Panc1 (cell line): ENCODE measurements at regions not wholly inside any gene's neighbourhood (a gene's known extent, or its start where the extent isn't known, plus 50 kb on each side); places are given as distances from the start of the nearest gene placed in this dataset.

ENCODE experiments used
- ATAC-seq: fragments of 200-7000 bp; cut with Tn5 transposase; 2 replicates; pipeline ENCODE4 v1.9.1; 2020; ENCODE audit warnings: mild to moderate bottlenecking, moderate library complexity
- BruUV-seq: library from RNA; stranded (reverse); fragments of 400-500 nt; replicated peaks from 2 replicates; lab custom pipeline; 2021; lab: Mats Ljungman, UMichigan
- CTCF ChIA-PET: fragments of 300-600 bp; sonication (Branson Sonifier 250); formaldehyde crosslinking; loops from one replicate; lab custom pipeline; 2022; ENCODE audit warnings: antibody characterized with exemption; lab: Charles Lee
- POLR2A ChIA-PET: fragments of 300-600 bp; sonication (Branson Sonifier 250); formaldehyde crosslinking; loops from one replicate; lab custom pipeline; 2022; ENCODE audit warnings: antibody characterized with exemption; lab: Charles Lee
- DNase-seq: peaks from one replicate; pipeline ENCODE4 v3.0.0-alpha.2; 2010; ENCODE audit warnings: low read depth, low spot score
- H3K27ac ChIP-seq: 2 replicates; pipeline ENCODE4 v1.5.1; 2011; ENCODE audit warnings: mild to moderate bottlenecking, low read length, inconsistent platforms
- H3K27me3 ChIP-seq: fragments of 200-500 bp; sonication (Bioruptor generic); 2 replicates; pipeline ENCODE4 v1.6.0; 2014; ENCODE audit warnings: low read length, inconsistent platforms; ENCODE audit not compliant: control insufficient read depth, insufficient read depth
- H3K36me3 ChIP-seq: fragments of 200-500 bp; sonication (Bioruptor generic); 2 replicates; pipeline ENCODE4 v1.5.1; 2014; ENCODE audit warnings: inconsistent platforms, mild to moderate bottlenecking, low read length, moderate library complexity; ENCODE audit not compliant: control insufficient read depth, insufficient read depth
- H3K4me1 ChIP-seq: 2 replicates; pipeline ENCODE4 v1.5.1; 2011; ENCODE audit warnings: inconsistent platforms, mild to moderate bottlenecking, low read length, moderate library complexity; ENCODE audit not compliant: control insufficient read depth, insufficient read depth
- H3K4me3 ChIP-seq, 2 experiments: 2 replicates each; pipeline ENCODE4 v1.5.1; 2011 to 2012; ENCODE audit warnings: low read depth in 2 of 2, low read length in 2 of 2, mild to moderate bottlenecking in 2 of 2, inconsistent platforms in 1 of 2, moderate library complexity in 1 of 2
- H3K9me3 ChIP-seq: fragments of 200-500 bp; sonication (Bioruptor generic); 2 replicates; pipeline ENCODE4 v1.5.1; 2014; ENCODE audit warnings: low read depth, mild to moderate bottlenecking, inconsistent platforms, low read length, moderate library complexity; ENCODE audit not compliant: control insufficient read depth, insufficient read depth
- POLR2AphosphoS5 ChIP-seq: IDR thresholded peaks from 2 replicates; pipeline ENCODE4 v1.6.1; 2012; ENCODE audit warnings: mild to moderate bottlenecking, low read depth, low read length, moderate library complexity
- SIN3A ChIP-seq: IDR thresholded peaks from 2 replicates; pipeline ENCODE4 v1.6.1; 2012; ENCODE audit warnings: low read depth, mild to moderate bottlenecking, low read length, moderate library complexity, borderline replicate concordance; ENCODE audit not compliant: insufficient read depth
- TCF7L2 ChIP-seq: IDR thresholded peaks from 2 replicates; pipeline ENCODE4 v1.6.1; 2011; ENCODE audit warnings: mild to moderate bottlenecking, low read depth, low read length, inconsistent platforms
- in situ Hi-C: cut with HindIII; loops from 2 replicates; pipeline ENCODE4 v1.10.0; 2016; ENCODE audit warnings: low sequenced_read_pairs, low pct_unique_long_range_greater_than_20kb
- intact Hi-C: fragments of 100-400 bp; cut with micrococcal nuclease; formaldehyde crosslinking; loops from one replicate; pipeline ENCODE4 v1.10.0; 2022; ENCODE audit not compliant: unreplicated experiment
- TF ChIP-seq, protein P1 (sequence below): fragments of 450-650 bp; IDR thresholded peaks from 2 replicates; pipeline ENCODE4 v1.5.1; 2017; ENCODE audit warnings: mild to moderate bottlenecking
- TF ChIP-seq, protein P2 (sequence below), 2 experiments: IDR thresholded peaks; 2 replicates each; pipeline ENCODE4 v1.6.1; 2011 to 2012; ENCODE audit warnings: low read depth in 2 of 2, control low read depth in 1 of 2, low read length in 1 of 2, mild to moderate bottlenecking in 1 of 2, moderate library complexity in 1 of 2; ENCODE audit not compliant: insufficient read depth in 1 of 2

DNA sequence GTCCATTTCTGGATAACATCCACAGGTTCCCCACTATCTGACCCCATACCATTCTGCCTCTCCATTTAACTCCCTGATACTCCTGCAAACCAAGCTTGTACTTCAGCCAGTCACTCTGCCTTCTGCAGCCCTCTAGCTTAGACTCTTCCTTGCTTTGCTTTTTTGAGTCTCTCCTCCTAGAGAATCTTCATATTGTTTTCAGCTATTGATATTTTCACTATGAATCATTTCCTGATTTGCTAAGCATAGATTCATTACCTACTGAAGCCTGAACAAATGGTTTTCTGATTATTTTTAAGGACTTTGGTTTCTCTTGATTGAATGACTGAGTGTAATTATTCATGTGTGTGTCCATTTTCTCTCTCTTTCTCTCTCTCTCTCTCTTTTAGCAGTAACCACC lies 2102.3 kb upstream of the CELF4 start:
- no peaks in the 10 kb centered on the region for H3K4me1 ChIP-seq
- in situ Hi-C loops (no loop called here), intact Hi-C loops (no loop called here)
- H3K27ac ChIP-seq = no peak overlapping the region
- no peaks in the 10 kb centered on the region for H3K36me3 ChIP-seq
- H3K4me3 ChIP-seq = no peak overlapping the region
- ATAC-seq (no peak), DNase-seq (no peak)
- no peaks in the 10 kb centered on the region for H3K27me3 ChIP-seq
- no TSS peak for BruUV-seq
- ChIA-PET CTCF (no interaction called here), POLR2A (no interaction called here)
- TF ChIP-seq, protein P1, sequence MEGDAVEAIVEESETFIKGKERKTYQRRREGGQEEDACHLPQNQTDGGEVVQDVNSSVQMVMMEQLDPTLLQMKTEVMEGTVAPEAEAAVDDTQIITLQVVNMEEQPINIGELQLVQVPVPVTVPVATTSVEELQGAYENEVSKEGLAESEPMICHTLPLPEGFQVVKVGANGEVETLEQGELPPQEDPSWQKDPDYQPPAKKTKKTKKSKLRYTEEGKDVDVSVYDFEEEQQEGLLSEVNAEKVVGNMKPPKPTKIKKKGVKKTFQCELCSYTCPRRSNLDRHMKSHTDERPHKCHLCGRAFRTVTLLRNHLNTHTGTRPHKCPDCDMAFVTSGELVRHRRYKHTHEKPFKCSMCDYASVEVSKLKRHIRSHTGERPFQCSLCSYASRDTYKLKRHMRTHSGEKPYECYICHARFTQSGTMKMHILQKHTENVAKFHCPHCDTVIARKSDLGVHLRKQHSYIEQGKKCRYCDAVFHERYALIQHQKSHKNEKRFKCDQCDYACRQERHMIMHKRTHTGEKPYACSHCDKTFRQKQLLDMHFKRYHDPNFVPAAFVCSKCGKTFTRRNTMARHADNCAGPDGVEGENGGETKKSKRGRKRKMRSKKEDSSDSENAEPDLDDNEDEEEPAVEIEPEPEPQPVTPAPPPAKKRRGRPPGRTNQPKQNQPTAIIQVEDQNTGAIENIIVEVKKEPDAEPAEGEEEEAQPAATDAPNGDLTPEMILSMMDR = no peak
- no peak for TF ChIP-seq POLR2AphosphoS5
- no peak for TF ChIP-seq TCF7L2
- TF ChIP-seq, protein P2, sequence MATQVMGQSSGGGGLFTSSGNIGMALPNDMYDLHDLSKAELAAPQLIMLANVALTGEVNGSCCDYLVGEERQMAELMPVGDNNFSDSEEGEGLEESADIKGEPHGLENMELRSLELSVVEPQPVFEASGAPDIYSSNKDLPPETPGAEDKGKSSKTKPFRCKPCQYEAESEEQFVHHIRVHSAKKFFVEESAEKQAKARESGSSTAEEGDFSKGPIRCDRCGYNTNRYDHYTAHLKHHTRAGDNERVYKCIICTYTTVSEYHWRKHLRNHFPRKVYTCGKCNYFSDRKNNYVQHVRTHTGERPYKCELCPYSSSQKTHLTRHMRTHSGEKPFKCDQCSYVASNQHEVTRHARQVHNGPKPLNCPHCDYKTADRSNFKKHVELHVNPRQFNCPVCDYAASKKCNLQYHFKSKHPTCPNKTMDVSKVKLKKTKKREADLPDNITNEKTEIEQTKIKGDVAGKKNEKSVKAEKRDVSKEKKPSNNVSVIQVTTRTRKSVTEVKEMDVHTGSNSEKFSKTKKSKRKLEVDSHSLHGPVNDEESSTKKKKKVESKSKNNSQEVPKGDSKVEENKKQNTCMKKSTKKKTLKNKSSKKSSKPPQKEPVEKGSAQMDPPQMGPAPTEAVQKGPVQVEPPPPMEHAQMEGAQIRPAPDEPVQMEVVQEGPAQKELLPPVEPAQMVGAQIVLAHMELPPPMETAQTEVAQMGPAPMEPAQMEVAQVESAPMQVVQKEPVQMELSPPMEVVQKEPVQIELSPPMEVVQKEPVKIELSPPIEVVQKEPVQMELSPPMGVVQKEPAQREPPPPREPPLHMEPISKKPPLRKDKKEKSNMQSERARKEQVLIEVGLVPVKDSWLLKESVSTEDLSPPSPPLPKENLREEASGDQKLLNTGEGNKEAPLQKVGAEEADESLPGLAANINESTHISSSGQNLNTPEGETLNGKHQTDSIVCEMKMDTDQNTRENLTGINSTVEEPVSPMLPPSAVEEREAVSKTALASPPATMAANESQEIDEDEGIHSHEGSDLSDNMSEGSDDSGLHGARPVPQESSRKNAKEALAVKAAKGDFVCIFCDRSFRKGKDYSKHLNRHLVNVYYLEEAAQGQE (IDR thresholded peaks at IDR 0.05; ENCODE audit: insufficient read depth in 1 of 2, low read depth in 2 of 2, low read length in 1 of 2) = no peak
- no peak for TF ChIP-seq SIN3A
- H3K9me3 ChIP-seq = no peaks in the 10 kb centered on the region

DNA sequence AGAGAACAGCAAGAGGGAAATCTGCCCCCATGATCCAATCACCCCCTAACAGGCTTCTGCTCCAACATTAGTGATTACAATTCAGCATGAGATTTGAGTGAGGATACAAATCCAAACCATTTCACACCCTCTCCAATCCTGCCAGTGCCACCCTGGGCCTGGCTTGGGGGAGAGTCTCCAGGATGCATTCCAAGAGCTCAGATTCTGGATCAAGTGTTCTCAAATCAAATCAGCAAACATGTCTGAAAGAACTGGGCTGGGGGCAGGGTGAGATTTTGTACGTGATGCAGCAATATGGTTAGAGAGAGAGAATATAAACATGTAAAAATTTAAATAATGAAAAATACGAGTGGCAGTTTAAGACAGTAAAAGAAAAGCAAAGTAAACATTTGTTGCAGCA lies 2100.9 kb upstream of the CELF4 start:
- TF ChIP-seq TCF7L2 = no peak
- no peak for TF ChIP-seq SIN3A
- TF ChIP-seq, protein P2 (IDR thresholded peaks at IDR 0.05; ENCODE audit: insufficient read depth in 1 of 2, low read depth in 2 of 2, low read length in 1 of 2) = no peak
- TF ChIP-seq, protein P1 = no peak
- TF ChIP-seq POLR2AphosphoS5 = no peak
- no peak for ATAC-seq
- no peaks in the 10 kb centered on the region for H3K4me1 ChIP-seq
- intact Hi-C loops (no loop called here), in situ Hi-C loops (no loop called here)
- H3K27me3 ChIP-seq = no peaks in the 10 kb centered on the region
- no peak overlapping the region for H3K27ac ChIP-seq
- no peak overlapping the region for H3K4me3 ChIP-seq
- POLR2A ChIA-PET = no interaction called here
- no peak for DNase-seq
- no peaks in the 10 kb centered on the region for H3K36me3 ChIP-seq
- BruUV-seq = no TSS peak
- CTCF ChIA-PET = no interaction called here
- no peaks in the 10 kb centered on the region for H3K9me3 ChIP-seq
